GM10266 (cell line): ENCODE measurements at regions not wholly inside any gene's neighbourhood (a gene's known extent, or its start where the extent isn't known, plus 50 kb on each side); places are given as distances from the start of the nearest gene placed in this dataset.

ENCODE experiments used
- DNase-seq: peaks from one replicate; pipeline ENCODE4 v3.0.0; 2012; ENCODE audit errors: extremely low spot score
- CTCF ChIP-seq: IDR thresholded peaks from 2 replicates; pipeline ENCODE4 v1.5.1; 2012; ENCODE audit warnings: mild to moderate bottlenecking, low read depth; ENCODE audit not compliant: control insufficient read depth, insufficient read depth; ENCODE audit errors: missing control alignments

GRCh38 chr5:6903934-6904333 is 190.7 kb downstream of the TENT4A start:
- no peak for TF ChIP-seq CTCF
- DNase-seq: no peak

- TF ChIP-seq CTCF: no peak
- no peak for DNase-seq
These were observed 191.6 kb downstream of the TENT4A start for GRCh38 chr5:6904860-6905259.

- no peak for DNase-seq
These were observed 192.2 kb downstream of the TENT4A start for GRCh38 chr5:6905423-6905822.

GRCh38 chr5:6905883-6906282 is 192.7 kb downstream of the TENT4A start:
- no peak for DNase-seq
- no peak for TF ChIP-seq CTCF

More at GRCh38 chr5:6905423-6905822, 192.2 kb downstream of the TENT4A start:
- TF ChIP-seq CTCF: no peak

DNA sequence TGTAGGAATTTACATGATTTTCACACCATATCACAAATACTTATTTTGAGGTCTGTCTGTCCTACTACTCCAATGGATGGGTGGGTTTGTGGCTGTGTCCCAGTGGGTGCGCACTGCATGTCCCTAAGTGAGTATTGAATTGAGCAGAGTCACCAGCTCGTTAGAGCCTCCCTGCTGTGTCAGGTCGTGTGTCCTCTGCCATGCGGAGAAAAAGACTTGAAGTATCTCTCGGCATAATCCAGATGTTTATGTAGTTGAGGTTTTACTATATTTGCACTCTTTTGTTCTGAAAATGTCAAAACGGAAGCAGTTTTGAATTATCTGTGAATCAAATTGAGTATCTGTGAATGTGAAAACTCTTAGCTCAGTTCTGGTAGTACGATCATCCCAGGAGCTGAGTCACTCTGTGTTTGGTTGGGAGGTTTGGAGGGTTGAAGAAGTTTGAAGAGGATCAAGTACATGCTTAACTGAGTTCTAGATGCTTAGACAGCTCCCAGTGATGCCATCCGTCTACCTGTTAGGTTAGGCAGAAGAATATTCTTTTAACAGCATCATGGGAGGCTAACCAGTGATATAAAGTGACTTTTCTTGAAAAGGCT is 194.2 kb downstream of the TENT4A start:
- no peak for TF ChIP-seq CTCF
- no peak for DNase-seq

GRCh38 chr5:6909901-6910300 is 196.7 kb downstream of the TENT4A start:
- TF ChIP-seq CTCF: no peak
- DNase-seq: no peak

- TF ChIP-seq CTCF: no peak
- DNase-seq: no peak
These were observed 197.7 kb downstream of the TENT4A start for GRCh38 chr5:6910950-6911349.
